DOHH2 (cell line): ENCODE measurements at regions not wholly inside any gene's neighbourhood (a gene's known extent, or its start where the extent isn't known, plus 50 kb on each side); places are given as distances from the start of the nearest gene placed in this dataset.

Experiments
- H3F3A ChIP-seq: fragments of 200-600 bp; sonication (generic), shearing (Covaris generic); 2 replicates; pipeline ENCODE4 v1.6.0; 2016; ENCODE audit warnings: antibody characterized with exemption, mild to moderate bottlenecking; ENCODE audit not compliant: control insufficient read depth, insufficient read depth
- H3K27ac ChIP-seq: fragments of 200-600 bp; sonication (generic); 2 replicates; pipeline ENCODE4 v1.5.1; 2014; ENCODE audit warnings: low read depth, mild to moderate bottlenecking, low read length, moderate library complexity
- H3K27me3 ChIP-seq: fragments of 200-600 bp; sonication (generic); 2 replicates; pipeline ENCODE4 v1.6.1; 2014; ENCODE audit warnings: mild to moderate bottlenecking, low read length, mixed read lengths; ENCODE audit not compliant: control insufficient read depth
- H3K36me3 ChIP-seq: fragments of 200-600 bp; sonication (generic); 2 replicates; pipeline ENCODE4 v1.6.1; 2014; ENCODE audit warnings: mild to moderate bottlenecking, low read length, moderate library complexity, mixed read lengths; ENCODE audit not compliant: control insufficient read depth
- H3K4me1 ChIP-seq: fragments of 200-600 bp; sonication (generic); 2 replicates; pipeline ENCODE4 v1.6.1; 2014; ENCODE audit warnings: mild to moderate bottlenecking, low read length, mixed read lengths; ENCODE audit not compliant: control insufficient read depth
- H3K4me2 ChIP-seq: fragments of 200-600 bp; sonication (generic); 2 replicates; pipeline ENCODE4 v1.6.0; 2014; ENCODE audit warnings: mild to moderate bottlenecking, low read length, moderate library complexity
- H3K4me3 ChIP-seq: fragments of 200-600 bp; sonication (generic); 2 replicates; pipeline ENCODE4 v1.5.1; 2014; ENCODE audit warnings: mild to moderate bottlenecking, low read length, mixed read lengths
- H3K79me2 ChIP-seq: fragments of 200-600 bp; sonication (generic); 2 replicates; pipeline ENCODE4 v1.6.1; 2014; ENCODE audit warnings: mild to moderate bottlenecking, low read length, mixed read lengths; ENCODE audit not compliant: control insufficient read depth
- H3K9me2 ChIP-seq: fragments of 200-600 bp; sonication (generic); replicated peaks from 2 replicates; pipeline ENCODE4 v1.6.1; 2014; ENCODE audit warnings: mild to moderate bottlenecking, low read length, mixed read lengths; ENCODE audit not compliant: control insufficient read depth
- H3K9me3 ChIP-seq: fragments of 200-600 bp; sonication (generic); 2 replicates; pipeline ENCODE4 v1.6.1; 2014; ENCODE audit warnings: antibody characterized with exemption, low read length, mixed read lengths; ENCODE audit not compliant: control insufficient read depth, insufficient read depth
- H4K20me1 ChIP-seq: fragments of 200-600 bp; sonication (generic); 2 replicates; pipeline ENCODE4 v1.6.0; 2014; ENCODE audit warnings: low read depth, mild to moderate bottlenecking, antibody characterized with exemption, low read length, moderate library complexity; ENCODE audit not compliant: control insufficient read depth, insufficient read depth
- CTCF ChIP-seq: fragments of 200-600 bp; sonication (generic); IDR thresholded peaks from one replicate; pipeline ENCODE4 v1.5.1; 2014; ENCODE audit warnings: antibody characterized with exemption, mild to moderate bottlenecking, low read depth, low read length; ENCODE audit not compliant: poor library complexity, severe bottlenecking
- EZH2phosphoT487 ChIP-seq: fragments of 200-600 bp; sonication (generic); IDR thresholded peaks from 2 replicates; pipeline ENCODE4 v1.6.1; 2017; ENCODE audit warnings: borderline replicate concordance, mild to moderate bottlenecking, antibody characterized with exemption, low read length, moderate library complexity, mixed read lengths

GRCh38 chr5:144958002-144958401 lies 787.3 kb downstream of the KCTD16 start:
- Histone ChIP-seq H3K4me1 (no peaks in the 10 kb centered on the region), H3K27me3 (no peaks in the 10 kb centered on the region), H3F3A (no peaks in the 10 kb centered on the region), H3K4me2 (no peak overlapping the region), H3K9me2 (no peaks in the 10 kb centered on the region), H3K27ac (no peak overlapping the region), H4K20me1 (no peaks in the 10 kb centered on the region), H3K4me3 (no peak overlapping the region), H3K36me3 (no peaks in the 10 kb centered on the region), H3K79me2 (no peaks in the 10 kb centered on the region), H3K9me3 (no peaks in the 10 kb centered on the region)
- no peak for TF ChIP-seq CTCF
- no peak for TF ChIP-seq EZH2phosphoT487

- H3K9me2 ChIP-seq = no peaks in the 10 kb centered on the region
- no peaks in the 10 kb centered on the region for H4K20me1 ChIP-seq
- no peaks in the 10 kb centered on the region for H3F3A ChIP-seq
- H3K4me2 ChIP-seq = no peak overlapping the region
- H3K79me2 ChIP-seq = no peaks in the 10 kb centered on the region
- 0 out of 2 replicates have a peak, but pooled peaks cover 5% of the 10 kb centered on the region for H3K4me1 ChIP-seq
- no peaks in the 10 kb centered on the region for H3K9me3 ChIP-seq
- TF ChIP-seq EZH2phosphoT487 = no peak
- TF ChIP-seq CTCF = no peak
- no peak overlapping the region for H3K4me3 ChIP-seq
- no peaks in the 10 kb centered on the region for H3K27me3 ChIP-seq
- H3K36me3 ChIP-seq = no peaks in the 10 kb centered on the region
- H3K27ac ChIP-seq = no peak overlapping the region
Observed at GRCh38 chr5:144950996-144951395, 780.3 kb downstream of the KCTD16 start.

GRCh38 chr5:144947023-144947422 lies 776.4 kb downstream of the KCTD16 start:
- no peak for TF ChIP-seq CTCF
- no peak for TF ChIP-seq EZH2phosphoT487
- no peaks in the 10 kb centered on the region for H3K36me3 ChIP-seq
- no peaks in the 10 kb centered on the region for H3K9me3 ChIP-seq
- no peaks in the 10 kb centered on the region for H3K79me2 ChIP-seq
- no peaks in the 10 kb centered on the region for H3K27me3 ChIP-seq
- H3K27ac ChIP-seq = no peak overlapping the region
- H3K4me2 ChIP-seq = no peak overlapping the region
- H3K9me2 ChIP-seq = no peaks in the 10 kb centered on the region
- no peaks in the 10 kb centered on the region for H4K20me1 ChIP-seq
- no peak overlapping the region for H3K4me3 ChIP-seq
- H3F3A ChIP-seq = no peaks in the 10 kb centered on the region
- peaks cover 5% of the 10 kb centered on the region; the same call in 1 of the 2 replicates for H3K4me1 ChIP-seq

- TF ChIP-seq CTCF (no peak), EZH2phosphoT487 (no peak)
- Histone ChIP-seq H3K79me2 (no peaks in the 10 kb centered on the region), H3K4me2 (no peak overlapping the region), H3F3A (no peaks in the 10 kb centered on the region), H3K4me1 (no peaks in the 10 kb centered on the region; the same call in 1 of the 2 replicates), H3K27me3 (no peaks in the 10 kb centered on the region), H3K4me3 (no peak overlapping the region), H3K9me3 (no peaks in the 10 kb centered on the region), H3K27ac (no peak overlapping the region), H3K36me3 (no peaks in the 10 kb centered on the region), H4K20me1 (no peaks in the 10 kb centered on the region), H3K9me2 (no peaks in the 10 kb centered on the region)
Observed at GRCh38 chr5:144945503-144945902, 774.8 kb downstream of the KCTD16 start.
